ENCODE measurements at regions not wholly inside any gene's neighbourhood (a gene's known extent, or its start where the extent isn't known, plus 50 kb on each side); places are given as distances from the start of the nearest gene placed in this dataset.
"Not testable (repeated sequence)": the region's sequence is repeated elsewhere in the genome, so short reads cannot be mapped to it uniquely, and the experiment has no call there.

DNA sequence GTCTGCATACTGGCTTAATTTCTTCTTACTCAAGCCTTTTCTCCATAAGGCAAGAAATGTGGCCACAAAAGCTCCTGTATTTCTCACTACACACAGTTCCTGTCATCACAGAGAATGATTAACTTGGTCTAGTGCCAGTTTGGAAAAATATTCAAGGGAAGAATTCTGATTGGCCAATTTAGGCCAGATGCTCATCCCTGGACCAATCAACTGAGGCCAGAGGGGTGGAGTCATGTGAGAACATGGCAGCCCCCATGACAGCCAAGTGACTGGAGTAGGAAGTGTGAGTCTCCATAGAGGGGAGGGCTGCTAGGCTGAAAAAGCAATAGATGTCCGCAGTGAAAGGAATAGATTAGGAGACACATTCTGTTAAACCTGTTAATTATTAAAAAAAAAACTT lies 56.4 kb upstream of the EEF2KMT start:
- not testable (repeated sequence) for H3K9ac ChIP-seq (ENCODE audit: low read depth, low read length); H3K36me3 ChIP-seq (ENCODE audit: insufficient read depth, low read length); H3K4me1 ChIP-seq (ENCODE audit: insufficient read depth, low read length); H3K9me3 ChIP-seq (ENCODE audit: control insufficient read depth, insufficient read depth, low read length)

DNA sequence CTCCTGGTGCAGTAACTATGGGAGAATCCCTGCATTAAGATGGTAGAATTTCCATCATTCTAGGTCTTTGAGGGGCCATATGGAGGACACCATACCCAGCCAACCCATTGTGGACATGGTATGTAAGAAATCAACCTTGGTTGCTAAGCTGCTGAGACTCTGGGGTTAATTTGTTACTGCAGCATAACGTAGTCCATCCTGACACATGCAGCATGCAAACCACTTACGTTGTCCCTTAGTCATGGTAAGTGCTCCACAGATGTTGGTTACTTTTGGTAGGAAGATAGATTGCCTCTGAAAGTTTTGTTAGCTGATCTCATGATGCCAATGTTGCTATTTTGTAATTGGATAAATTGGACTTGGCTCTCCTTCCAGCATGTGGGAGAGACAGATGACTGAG lies 53.8 kb upstream of the EEF2KMT start:
- H3K36me3 ChIP-seq (ENCODE audit: insufficient read depth, low read length); H3K4me1 ChIP-seq (ENCODE audit: insufficient read depth, low read length); H3K9ac ChIP-seq (ENCODE audit: low read depth, low read length); H3K9me3 ChIP-seq (ENCODE audit: control insufficient read depth, insufficient read depth, low read length): not testable (repeated sequence)
